ENCODE measurements at regions not wholly inside any gene's neighbourhood (a gene's known extent, or its start where the extent isn't known, plus 50 kb on each side); places are given as distances from the start of the nearest gene placed in this dataset.

GRCh38 chr7:41536873-41537665 lies 165.8 kb downstream of the INHBA start:
- peaks cover 3 to 7% of the 10 kb centered on the region in 2 donors for H3K9me3 Mint-ChIP-seq
- no peak overlapping the region for H3K4me3 Mint-ChIP-seq
- no peak overlapping the region for H3K27ac Mint-ChIP-seq
- Histone ChIP-seq H3K36me3 (ENCODE audit: control insufficient read depth, insufficient read depth, low read length) (no peaks in the 10 kb centered on the region), H3K27me3 (ENCODE audit: control insufficient read depth, insufficient read depth, low read length) (no peaks in the 10 kb centered on the region), H3K4me3 (ENCODE audit: low read length) (no peak overlapping the region), H3K4me1 (ENCODE audit: control insufficient read depth, insufficient read depth, low read length) (no peaks in the 10 kb centered on the region), H3K27ac (ENCODE audit: low read length) (no peak overlapping the region), H3K9me3 (ENCODE audit: control insufficient read depth, insufficient read depth, low read length) (no peaks in the 10 kb centered on the region)
- no peaks in the 10 kb centered on the region for H3K27me3 Mint-ChIP-seq (ENCODE audit: low read depth in 2 of 2)
- intact Hi-C loops (cut with micrococcal nuclease): no loop called here
- H3K4me1 Mint-ChIP-seq: no peaks in the 10 kb centered on the region
- DNase-seq (no peak), ATAC-seq (no peak)
- no peak for TF ChIP-seq CTCF (IDR thresholded peaks at IDR 0.05)
- WGBS (ENCODE audit: insufficient coverage): 93% methylated on average over 9 of the region's 9 CpGs
- H3K36me3 Mint-ChIP-seq: no peaks in the 10 kb centered on the region

GRCh38 chr7:41536122-41536872 lies 166.6 kb downstream of the INHBA start:
- intact Hi-C loops (cut with micrococcal nuclease): no loop called here
- H3K4me1 Mint-ChIP-seq: no peaks in the 10 kb centered on the region
- H3K4me3 ChIP-seq (ENCODE audit: low read length): no peak overlapping the region
- no peak overlapping the region for H3K27ac ChIP-seq (ENCODE audit: low read length)
- 75% methylated on average over 3 of the region's 3 CpGs for WGBS (ENCODE audit: insufficient coverage)
- H3K36me3 Mint-ChIP-seq: no peaks in the 10 kb centered on the region
- peaks cover 3 to 7% of the 10 kb centered on the region in 2 donors for H3K9me3 Mint-ChIP-seq
- H3K4me3 Mint-ChIP-seq: no peak overlapping the region
- H3K27me3 Mint-ChIP-seq (ENCODE audit: low read depth in 2 of 2): no peaks in the 10 kb centered on the region
- H3K9me3 ChIP-seq (ENCODE audit: control insufficient read depth, insufficient read depth, low read length): no peaks in the 10 kb centered on the region
- no peak for TF ChIP-seq CTCF (IDR thresholded peaks at IDR 0.05)
- H3K4me1 ChIP-seq (ENCODE audit: control insufficient read depth, insufficient read depth, low read length): no peaks in the 10 kb centered on the region
- H3K27ac Mint-ChIP-seq: no peak overlapping the region
- DNase-seq (no peak), ATAC-seq (no peak)
- H3K27me3 ChIP-seq (ENCODE audit: control insufficient read depth, insufficient read depth, low read length): no peaks in the 10 kb centered on the region
- no peaks in the 10 kb centered on the region for H3K36me3 ChIP-seq (ENCODE audit: control insufficient read depth, insufficient read depth, low read length)

- no peaks in the 10 kb centered on the region for H3K36me3 ChIP-seq (ENCODE audit: control insufficient read depth, insufficient read depth, low read length)
- H3K27me3 ChIP-seq (ENCODE audit: control insufficient read depth, insufficient read depth, low read length): no peaks in the 10 kb centered on the region
- Mint-ChIP-seq H3K4me3 (no peak overlapping the region), H3K36me3 (no peaks in the 10 kb centered on the region), H3K27ac (no peak overlapping the region), H3K9me3 (peaks cover 7 to 12% of the 10 kb centered on the region in 2 donors), H3K27me3 (ENCODE audit: low read depth in 2 of 2) (no peaks in the 10 kb centered on the region), H3K4me1 (no peaks in the 10 kb centered on the region)
- no peak overlapping the region for H3K4me3 ChIP-seq (ENCODE audit: low read length)
- no peaks in the 10 kb centered on the region for H3K4me1 ChIP-seq (ENCODE audit: control insufficient read depth, insufficient read depth, low read length)
- no peak for TF ChIP-seq CTCF (IDR thresholded peaks at IDR 0.05)
- ATAC-seq (no peak), DNase-seq (no peak)
- WGBS (ENCODE audit: insufficient coverage): 97% methylated on average over 6 of the region's 6 CpGs
- intact Hi-C loops (cut with micrococcal nuclease): no loop called here
- H3K27ac ChIP-seq (ENCODE audit: low read length): no peak overlapping the region
- H3K9me3 ChIP-seq (ENCODE audit: control insufficient read depth, insufficient read depth, low read length): no peaks in the 10 kb centered on the region
These were observed 173.1 kb downstream of the INHBA start for GRCh38 chr7:41529831-41530230.

All from natural killer cell (primary cell).